ENCODE measurements at regions not wholly inside any gene's neighbourhood (a gene's known extent, or its start where the extent isn't known, plus 50 kb on each side); places are given as distances from the start of the nearest gene placed in this dataset.

DNA sequence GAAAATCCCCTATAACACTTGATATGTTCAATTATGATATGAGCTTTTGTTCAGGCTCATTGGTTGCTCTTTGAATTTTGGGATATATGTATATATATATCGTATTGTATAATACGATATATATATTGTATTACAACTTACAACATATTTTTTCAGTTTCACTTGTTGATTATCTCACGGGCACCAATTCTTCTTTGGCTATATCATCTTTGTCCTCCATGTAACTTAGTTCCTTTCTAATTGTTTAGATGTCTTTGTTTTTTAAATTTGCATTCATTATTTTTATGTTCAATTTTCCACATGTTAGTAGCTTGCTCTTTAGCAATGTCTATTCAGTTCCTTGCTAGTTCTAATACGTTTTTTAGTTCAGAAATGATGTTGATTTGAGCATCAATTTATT, 150.0 kb downstream of the BACH1 start:
- intact Hi-C loops (cut with micrococcal nuclease; ENCODE audit: unreplicated experiment) = no loop called here
- no peak overlapping the region for H3K27ac ChIP-seq (ENCODE audit: low read depth, low read length, poor library complexity, severe bottlenecking)
- DNase-seq (ENCODE audit: low spot score) = no peak
- no peaks in the 10 kb centered on the region for H3K9me3 ChIP-seq (ENCODE audit: low read depth, low read length, poor library complexity, severe bottlenecking)
- TF ChIP-seq EZH2 (IDR thresholded peaks at IDR 0.05; ENCODE audit: borderline replicate concordance, low read depth, low read length, poor library complexity, severe bottlenecking) = no peak
- TF ChIP-seq CTCF (conservative IDR thresholded peaks at IDR 0.05; ENCODE audit: low read depth, low read length) = no peak
- no peaks in the 10 kb centered on the region for H3K27me3 ChIP-seq (replicated peaks; ENCODE audit: insufficient read depth, low read depth, low read length, poor library complexity)
- H3K4me3 ChIP-seq (ENCODE audit: low read depth, low read length, poor library complexity, severe bottlenecking) = no peak overlapping the region
- BruUV-seq (replicated peaks) = no TSS peak
- no peaks in the 10 kb centered on the region for H3K36me3 ChIP-seq (ENCODE audit: insufficient read depth, low read length, poor library complexity, severe bottlenecking)
- ChIA-PET CTCF (no interaction called here), POLR2A (ENCODE audit: low non-redundant PET) (interaction anchor here (0.7 kb wide), 1 partner anchor 424 kb away, joined by 4 read pairs; no protein-coding TSS in a partner anchor)
- no peaks in the 10 kb centered on the region for H3K4me1 ChIP-seq (ENCODE audit: insufficient read depth, low read length, poor library complexity, severe bottlenecking)

DNA sequence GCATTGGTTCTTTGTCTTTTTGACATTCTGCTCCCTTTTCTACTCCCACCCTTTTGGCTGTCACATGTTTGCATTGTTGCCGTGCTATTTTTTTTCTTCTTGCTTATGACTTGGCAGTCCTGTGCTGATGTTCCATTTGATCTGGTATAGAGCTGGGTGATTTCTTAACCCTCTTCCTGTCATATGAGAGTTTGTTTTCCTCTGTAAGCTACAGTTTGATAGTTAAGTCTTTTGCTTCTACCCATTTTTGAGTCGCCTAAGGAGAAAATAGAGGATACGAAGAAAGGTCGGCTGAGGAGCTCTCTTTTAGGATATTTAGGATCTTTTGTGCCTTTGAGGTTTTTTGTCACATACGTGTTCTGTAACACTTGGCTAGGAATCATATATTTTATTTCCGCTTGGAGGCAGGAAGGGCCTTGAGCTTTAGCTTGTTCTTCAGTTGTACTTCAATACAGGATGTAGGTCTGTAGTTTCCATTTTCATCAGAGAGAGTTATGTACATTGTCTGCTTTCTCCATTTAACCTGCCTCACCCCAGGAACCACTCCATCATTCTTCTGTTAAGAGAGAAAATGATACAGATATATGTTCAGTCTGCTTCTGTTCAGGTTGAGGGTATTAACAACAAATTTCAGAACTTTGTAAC, 150.7 kb downstream of the BACH1 start:
- no peaks in the 10 kb centered on the region for H3K4me1 ChIP-seq (ENCODE audit: insufficient read depth, low read length, poor library complexity, severe bottlenecking)
- no peaks in the 10 kb centered on the region for H3K27me3 ChIP-seq (replicated peaks; ENCODE audit: insufficient read depth, low read depth, low read length, poor library complexity)
- H3K27ac ChIP-seq (ENCODE audit: low read depth, low read length, poor library complexity, severe bottlenecking) = no peak overlapping the region
- no peak overlapping the region for H3K4me3 ChIP-seq (ENCODE audit: low read depth, low read length, poor library complexity, severe bottlenecking)
- CTCF ChIA-PET = no interaction called here
- POLR2A ChIA-PET (ENCODE audit: low non-redundant PET) = interaction anchor here (0.7 kb wide), 1 partner anchor 424 kb away, joined by 4 read pairs; no protein-coding TSS in a partner anchor
- no peaks in the 10 kb centered on the region for H3K36me3 ChIP-seq (ENCODE audit: insufficient read depth, low read length, poor library complexity, severe bottlenecking)
- H3K9me3 ChIP-seq (ENCODE audit: low read depth, low read length, poor library complexity, severe bottlenecking) = no peaks in the 10 kb centered on the region
- no peak for TF ChIP-seq CTCF (conservative IDR thresholded peaks at IDR 0.05; ENCODE audit: low read depth, low read length)
- no peak for TF ChIP-seq EZH2 (IDR thresholded peaks at IDR 0.05; ENCODE audit: borderline replicate concordance, low read depth, low read length, poor library complexity, severe bottlenecking)
- intact Hi-C loops (cut with micrococcal nuclease; ENCODE audit: unreplicated experiment) = no loop called here
- no TSS peak for BruUV-seq (replicated peaks)
- DNase-seq (ENCODE audit: low spot score) = no peak

DNA sequence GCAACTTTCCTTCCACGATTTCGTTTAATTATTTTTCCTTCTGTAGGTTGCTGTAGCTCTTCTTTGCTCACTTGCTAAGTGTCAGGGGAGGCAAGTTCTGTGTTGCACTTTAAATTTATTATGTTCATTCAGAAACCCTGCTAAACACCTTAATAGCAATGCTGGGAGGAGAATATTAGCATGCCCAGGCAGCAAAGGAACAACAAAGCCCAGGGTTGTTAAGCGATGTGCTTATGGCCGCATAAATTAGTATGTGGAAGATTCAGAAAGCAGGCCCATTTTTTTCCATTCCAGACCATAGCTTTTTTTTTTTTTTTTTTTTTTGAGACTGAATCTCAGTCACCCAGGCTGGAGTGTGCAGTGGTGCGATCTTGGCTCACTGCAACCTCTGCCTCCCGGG, 151.3 kb downstream of the BACH1 start:
- ChIA-PET CTCF (no interaction called here), POLR2A (ENCODE audit: low non-redundant PET) (no interaction called here)
- Histone ChIP-seq H3K9me3 (ENCODE audit: low read depth, low read length, poor library complexity, severe bottlenecking) (no peaks in the 10 kb centered on the region), H3K27me3 (replicated peaks; ENCODE audit: insufficient read depth, low read depth, low read length, poor library complexity) (no peaks in the 10 kb centered on the region), H3K4me3 (ENCODE audit: low read depth, low read length, poor library complexity, severe bottlenecking) (no peak overlapping the region), H3K36me3 (ENCODE audit: insufficient read depth, low read length, poor library complexity, severe bottlenecking) (no peaks in the 10 kb centered on the region), H3K4me1 (ENCODE audit: insufficient read depth, low read length, poor library complexity, severe bottlenecking) (no peaks in the 10 kb centered on the region), H3K27ac (ENCODE audit: low read depth, low read length, poor library complexity, severe bottlenecking) (no peak overlapping the region)
- no peak for DNase-seq (ENCODE audit: low spot score)
- no peak for TF ChIP-seq CTCF (conservative IDR thresholded peaks at IDR 0.05; ENCODE audit: low read depth, low read length)
- TF ChIP-seq EZH2 (IDR thresholded peaks at IDR 0.05; ENCODE audit: borderline replicate concordance, low read depth, low read length, poor library complexity, severe bottlenecking) = no peak
- no TSS peak for BruUV-seq (replicated peaks)
- intact Hi-C loops (cut with micrococcal nuclease; ENCODE audit: unreplicated experiment) = no loop called here

Measured in A673 (cell line).